HCT116 (cell line): ENCODE measurements at regions not wholly inside any gene's neighbourhood (a gene's known extent, or its start where the extent isn't known, plus 50 kb on each side); places are given as distances from the start of the nearest gene placed in this dataset.

Experiments used
- ATAC-seq: fragments of 200-7000 bp; cut with Tn5 transposase; 2 replicates; pipeline ENCODE4 v1.9.1; 2020; ENCODE audit warnings: mild to moderate bottlenecking, moderate library complexity
- BruUV-seq: library from RNA; stranded (reverse); fragments of 400-500 nt; replicated peaks from 2 replicates; lab custom pipeline; 2021; lab: Mats Ljungman, UMichigan
- CTCF ChIA-PET: fragments of 300-600 bp; sonication (Branson Sonifier 250); formaldehyde crosslinking; loops from one replicate; lab custom pipeline; 2021; ENCODE audit warnings: antibody characterized with exemption; lab: Charles Lee
- POLR2A ChIA-PET: fragments of 300-600, 350-600 bp; sonication (Branson Sonifier 250); formaldehyde crosslinking; loops from one replicate; lab custom pipeline; 2021; ENCODE audit warnings: antibody characterized with exemption; lab: Charles Lee
- RAD21 ChIA-PET, 2 experiments: fragments of 300-600 bp; sonication (Branson Sonifier 250); formaldehyde crosslinking; loops; one replicate each; lab custom pipeline; 2023; ENCODE audit warnings: low total read pairs in 2 of 2; ENCODE audit not compliant: uncharacterized antibody in 2 of 2, unreplicated experiment in 2 of 2, low non-redundant PET in 1 of 2; lab: Charles Lee
- DNase-seq: peaks from one replicate; pipeline ENCODE4 v3.0.0-alpha.2; 2010; ENCODE audit warnings: low read depth, low spot score
- H2AFZ ChIP-seq: fragments of 200-600 bp; shearing (Covaris generic), sonication (generic); 2 replicates; pipeline ENCODE4 v1.6.1; 2017; ENCODE audit warnings: low read depth, mixed run types, mixed read lengths, antibody characterized with exemption, low read length; ENCODE audit not compliant: poor library complexity, severe bottlenecking
- H3K27ac ChIP-seq: 2 replicates; pipeline ENCODE4 v1.5.1; 2012; ENCODE audit warnings: low read depth, low read length
- H3K27me3 ChIP-seq: fragments of 200-600 bp; sonication (generic); 2 replicates; pipeline ENCODE4 v1.6.1; 2016; ENCODE audit warnings: mixed run types, low read length, mixed read lengths; ENCODE audit not compliant: insufficient read depth
- H3K36me3 ChIP-seq, 2 experiments: fragments of 200-500 bp in 1 of 2; fragments of 200-600 bp in 1 of 2; sonication (Bioruptor generic) in 1 of 2; sonication (generic) in 1 of 2; 2 replicates each; pipeline versions ENCODE4 v1.5.1 to v1.6.1; 2014 to 2016; ENCODE audit warnings: low read length in 2 of 2, inconsistent platforms in 1 of 2, mixed read lengths in 1 of 2, mixed run types in 1 of 2; ENCODE audit not compliant: insufficient read depth in 2 of 2, control insufficient read depth in 1 of 2
- H3K4me1 ChIP-seq, 2 experiments: fragments of 200-600 bp in 1 of 2; sonication (generic) in 1 of 2; 2 replicates each; pipeline versions ENCODE4 v1.5.1 to v1.6.1; 2012 to 2017; ENCODE audit warnings: low read length in 2 of 2, inconsistent platforms in 1 of 2, mild to moderate bottlenecking in 1 of 2, mixed read lengths in 1 of 2, mixed run types in 1 of 2, moderate library complexity in 1 of 2; ENCODE audit not compliant: insufficient read depth in 2 of 2, control insufficient read depth in 1 of 2
- H3K4me2 ChIP-seq: fragments of 200-600 bp; sonication (generic); 2 replicates; pipeline ENCODE4 v1.6.1; 2017; ENCODE audit warnings: mixed run types, low read length, mixed read lengths
- H3K4me3 ChIP-seq, 2 experiments: fragments of 200-600 bp in 1 of 2; sonication (generic) in 1 of 2; replicated peaks in 1 of 2; 2 replicates each; pipeline ENCODE4 v1.5.1; 2011 to 2016; ENCODE audit warnings: low read length in 2 of 2, control low read depth in 1 of 2, low read depth in 1 of 2, mild to moderate bottlenecking in 1 of 2, mixed read lengths in 1 of 2, mixed run types in 1 of 2
- H3K79me2 ChIP-seq: fragments of 200-600 bp; sonication (generic); 2 replicates; pipeline ENCODE4 v1.6.1; 2017; ENCODE audit warnings: mild to moderate bottlenecking, mixed run types, low read length, moderate library complexity, mixed read lengths; ENCODE audit not compliant: insufficient read depth
- H3K9ac ChIP-seq: fragments of 200-600 bp; sonication (generic); 2 replicates; pipeline ENCODE4 v1.6.1; 2016; ENCODE audit warnings: low read length, mixed read lengths
- H3K9me2 ChIP-seq: fragments of 200-600 bp; sonication (generic), shearing (Covaris generic); 2 replicates; pipeline ENCODE4 v1.6.1; 2017; ENCODE audit warnings: mixed run types, mild to moderate bottlenecking, moderate library complexity; ENCODE audit not compliant: insufficient read depth
- H3K9me3 ChIP-seq, 2 experiments: fragments of 200-500 bp in 1 of 2; fragments of 200-600 bp in 1 of 2; sonication (Bioruptor generic) in 1 of 2; sonication (generic) in 1 of 2; 2 replicates each; pipeline ENCODE4 v1.6.1; 2014 to 2017; ENCODE audit warnings: low read length in 2 of 2, mixed read lengths in 2 of 2, inconsistent platforms in 1 of 2, low read depth in 1 of 2, mild to moderate bottlenecking in 1 of 2, mixed run types in 1 of 2, moderate library complexity in 1 of 2; ENCODE audit not compliant: control insufficient read depth in 1 of 2, insufficient read depth in 1 of 2
- H4K20me1 ChIP-seq: fragments of 200-600 bp; sonication (generic), shearing (Covaris generic); 2 replicates; pipeline ENCODE4 v1.6.1; 2017; ENCODE audit warnings: mixed run types, mild to moderate bottlenecking, moderate library complexity; ENCODE audit not compliant: insufficient read depth
- EGR1 ChIP-seq: IDR thresholded peaks from 2 replicates; pipeline ENCODE4 v1.6.1; 2012; ENCODE audit warnings: low read depth
- EZH2 ChIP-seq: fragments of 200-600 bp; sonication (generic); IDR thresholded peaks from 2 replicates; pipeline ENCODE4 v1.6.1; 2017; ENCODE audit warnings: antibody characterized with exemption, mixed run types
- FOSL1 ChIP-seq: IDR thresholded peaks from 2 replicates; pipeline ENCODE4 v1.6.1; 2012; ENCODE audit warnings: low read depth
- JUND ChIP-seq: IDR thresholded peaks from 2 replicates; pipeline ENCODE4 v1.6.1; 2012
- POLR2AphosphoS5 ChIP-seq: IDR thresholded peaks from 2 replicates; pipeline ENCODE4 v1.6.1; 2011; ENCODE audit warnings: mild to moderate bottlenecking, low read depth, low read length, moderate library complexity
- RAD21 ChIP-seq: IDR thresholded peaks from 2 replicates; pipeline ENCODE4 v1.6.1; 2012; ENCODE audit warnings: low read depth, mild to moderate bottlenecking
- SIN3A ChIP-seq: IDR thresholded peaks from 2 replicates; pipeline ENCODE4 v1.6.1; 2012; ENCODE audit warnings: low read depth
- SP1 ChIP-seq: IDR thresholded peaks from 2 replicates; pipeline ENCODE4 v1.6.1; 2012; ENCODE audit warnings: low read depth
- SRF ChIP-seq: IDR thresholded peaks from 2 replicates; pipeline ENCODE4 v1.6.1; 2012; ENCODE audit warnings: low read depth
- YY1 ChIP-seq: IDR thresholded peaks from 2 replicates; pipeline ENCODE4 v1.6.1; 2011; ENCODE audit warnings: low read length, low read depth, moderate library complexity, mild to moderate bottlenecking; ENCODE audit not compliant: insufficient replicate concordance; ENCODE audit errors: extremely low read depth
- ZBTB33 ChIP-seq: IDR thresholded peaks from 2 replicates; pipeline ENCODE4 v1.6.1; 2011; ENCODE audit warnings: mild to moderate bottlenecking, low read length, moderate library complexity; ENCODE audit not compliant: insufficient replicate concordance; ENCODE audit errors: extremely low read depth
- ZFX ChIP-seq: fragments of 450-650 bp; IDR thresholded peaks from 2 replicates; pipeline ENCODE4 v1.6.1; 2017
- intact Hi-C: fragments of 100-400 bp; cut with micrococcal nuclease; formaldehyde crosslinking; loops from 2 replicates; pipeline ENCODE4 v1.10.0; 2022
- TF ChIP-seq, protein P1 (sequence below): IDR thresholded peaks from 2 replicates; pipeline ENCODE4 v1.6.1; 2012
- TF ChIP-seq, protein P2 (sequence below): IDR thresholded peaks from 2 replicates; pipeline ENCODE4 v1.6.1; 2012; ENCODE audit warnings: low read depth

DNA sequence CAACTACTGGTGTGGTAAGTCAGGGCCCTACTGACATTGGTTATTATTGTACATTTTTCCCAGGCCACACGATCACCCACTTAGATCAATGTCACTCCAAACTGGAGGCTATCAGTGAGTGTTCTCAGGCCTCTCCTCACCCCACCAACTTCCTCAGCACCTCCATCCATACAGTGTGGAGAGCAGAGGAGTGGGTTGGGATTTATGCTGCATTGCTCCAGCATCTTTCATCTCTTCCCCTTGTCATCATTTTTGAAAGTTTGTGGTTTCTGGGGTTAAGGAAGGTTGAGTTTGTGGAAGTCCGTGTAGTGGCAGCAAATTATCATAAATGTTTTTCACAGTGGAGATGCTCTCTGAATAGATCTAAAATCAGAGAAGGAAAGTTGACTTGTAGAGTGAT is 60.2 kb downstream of the TLNRD1 start:
- POLR2A ChIA-PET, result no interaction called here
- TF ChIP-seq SIN3A (no peak), EZH2 (no peak), SRF (no peak), POLR2AphosphoS5 (no peak), SP1 (no peak), EGR1 (no peak), JUND (no peak)
- TF ChIP-seq, protein P1, sequence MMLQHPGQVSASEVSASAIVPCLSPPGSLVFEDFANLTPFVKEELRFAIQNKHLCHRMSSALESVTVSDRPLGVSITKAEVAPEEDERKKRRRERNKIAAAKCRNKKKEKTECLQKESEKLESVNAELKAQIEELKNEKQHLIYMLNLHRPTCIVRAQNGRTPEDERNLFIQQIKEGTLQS, result no peak
- TF ChIP-seq, all 23 proteins: peak for 0
- BruUV-seq, result no TSS peak
- intact Hi-C loops, result no loop called here
- Histone ChIP-seq H3K36me3 (no peaks in the 10 kb centered on the region), H3K4me3 (no peak overlapping the region), H3K27me3 (no peaks in the 10 kb centered on the region), H3K9me2 (no peaks in the 10 kb centered on the region), H2AFZ (no peak overlapping the region), H4K20me1 (no peaks in the 10 kb centered on the region), H3K9me3 (no peaks in the 10 kb centered on the region), H3K9ac (no peak overlapping the region), H3K4me2 (no peak overlapping the region), H3K4me1 (no peaks in the 10 kb centered on the region), H3K79me2 (no peaks in the 10 kb centered on the region), H3K27ac (no peak overlapping the region)
- RAD21 ChIA-PET, result no interaction called here
- CTCF ChIA-PET, result no interaction called here
- ATAC-seq (no peak), DNase-seq (no peak)

GRCh38 chr15:81061490-81062253 is 60.9 kb downstream of the TLNRD1 start:
- H3K4me3 ChIP-seq, result no peak overlapping the region
- DNase-seq (no peak), ATAC-seq (no peak)
- ChIA-PET RAD21 (no interaction called here), CTCF (no interaction called here), POLR2A (no interaction called here)
- H3K9ac ChIP-seq, result no peak overlapping the region
- BruUV-seq, result no TSS peak
- no peak overlapping the region for H2AFZ ChIP-seq
- H4K20me1 ChIP-seq, result no peaks in the 10 kb centered on the region
- H3K4me1 ChIP-seq, result no peaks in the 10 kb centered on the region
- no peaks in the 10 kb centered on the region for H3K27me3 ChIP-seq
- no peaks in the 10 kb centered on the region for H3K9me2 ChIP-seq
- H3K27ac ChIP-seq, result no peak overlapping the region
- no peak overlapping the region for H3K4me2 ChIP-seq
- H3K36me3 ChIP-seq, result no peaks in the 10 kb centered on the region
- no peaks in the 10 kb centered on the region for H3K9me3 ChIP-seq
- intact Hi-C loops, result no loop called here
- no peaks in the 10 kb centered on the region for H3K79me2 ChIP-seq
- TF ChIP-seq SIN3A (no peak), SRF (no peak), EGR1 (no peak), YY1 (no peak), SP1 (no peak), RAD21 (no peak), FOSL1 (no peak), POLR2AphosphoS5 (no peak), ZBTB33 (no peak), ZFX (no peak)
- TF ChIP-seq, protein P1, result no peak
- TF ChIP-seq, protein P2, sequence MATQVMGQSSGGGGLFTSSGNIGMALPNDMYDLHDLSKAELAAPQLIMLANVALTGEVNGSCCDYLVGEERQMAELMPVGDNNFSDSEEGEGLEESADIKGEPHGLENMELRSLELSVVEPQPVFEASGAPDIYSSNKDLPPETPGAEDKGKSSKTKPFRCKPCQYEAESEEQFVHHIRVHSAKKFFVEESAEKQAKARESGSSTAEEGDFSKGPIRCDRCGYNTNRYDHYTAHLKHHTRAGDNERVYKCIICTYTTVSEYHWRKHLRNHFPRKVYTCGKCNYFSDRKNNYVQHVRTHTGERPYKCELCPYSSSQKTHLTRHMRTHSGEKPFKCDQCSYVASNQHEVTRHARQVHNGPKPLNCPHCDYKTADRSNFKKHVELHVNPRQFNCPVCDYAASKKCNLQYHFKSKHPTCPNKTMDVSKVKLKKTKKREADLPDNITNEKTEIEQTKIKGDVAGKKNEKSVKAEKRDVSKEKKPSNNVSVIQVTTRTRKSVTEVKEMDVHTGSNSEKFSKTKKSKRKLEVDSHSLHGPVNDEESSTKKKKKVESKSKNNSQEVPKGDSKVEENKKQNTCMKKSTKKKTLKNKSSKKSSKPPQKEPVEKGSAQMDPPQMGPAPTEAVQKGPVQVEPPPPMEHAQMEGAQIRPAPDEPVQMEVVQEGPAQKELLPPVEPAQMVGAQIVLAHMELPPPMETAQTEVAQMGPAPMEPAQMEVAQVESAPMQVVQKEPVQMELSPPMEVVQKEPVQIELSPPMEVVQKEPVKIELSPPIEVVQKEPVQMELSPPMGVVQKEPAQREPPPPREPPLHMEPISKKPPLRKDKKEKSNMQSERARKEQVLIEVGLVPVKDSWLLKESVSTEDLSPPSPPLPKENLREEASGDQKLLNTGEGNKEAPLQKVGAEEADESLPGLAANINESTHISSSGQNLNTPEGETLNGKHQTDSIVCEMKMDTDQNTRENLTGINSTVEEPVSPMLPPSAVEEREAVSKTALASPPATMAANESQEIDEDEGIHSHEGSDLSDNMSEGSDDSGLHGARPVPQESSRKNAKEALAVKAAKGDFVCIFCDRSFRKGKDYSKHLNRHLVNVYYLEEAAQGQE, result no peak
